NCI-H1694 treated with DMSO at 0.1 percent for 48 hours (cell line): ENCODE measurements at regions not wholly inside any gene's neighbourhood (a gene's known extent, or its start where the extent isn't known, plus 50 kb on each side); places are given as distances from the start of the nearest gene placed in this dataset.
"Not testable (repeated sequence)": the region's sequence is repeated elsewhere in the genome, so short reads cannot be mapped to it uniquely, and the experiment has no call there.

Experiments
- DNase-seq: peaks from one replicate; lab custom pipeline; 2025; lab: John Stamatoyannopoulos, UW

- DNase-seq, result no peak
Observed at GRCh38 chr6:140264431-140264830, 890.0 kb upstream of the CITED2 start.

- not testable (repeated sequence) for DNase-seq
Observed at GRCh38 chr6:140258302-140258701, 883.9 kb upstream of the CITED2 start.

GRCh38 chr6:140256248-140256647 is 881.8 kb upstream of the CITED2 start:
- DNase-seq, result no peak

- DNase-seq, result no peak
Observed at GRCh38 chr6:140253096-140253495, 878.6 kb upstream of the CITED2 start.

- DNase-seq, result no peak
Observed at GRCh38 chr6:140252099-140252498, 877.7 kb upstream of the CITED2 start.

- no peak for DNase-seq
Observed at GRCh38 chr6:140245296-140246040, 871.0 kb upstream of the CITED2 start.

- DNase-seq, result no peak
Observed at GRCh38 chr6:140237251-140237650, 862.8 kb upstream of the CITED2 start.

GRCh38 chr6:140236732-140237131 is 862.3 kb upstream of the CITED2 start:
- no peak for DNase-seq

- no peak for DNase-seq
Observed at GRCh38 chr6:140230282-140230681, 855.8 kb upstream of the CITED2 start.

- DNase-seq, result no peak
Observed at GRCh38 chr6:140228491-140228890, 854.0 kb upstream of the CITED2 start.

- DNase-seq, result no peak
Observed at GRCh38 chr6:140226637-140227036, 852.2 kb upstream of the CITED2 start.

- DNase-seq, result no peak
Observed at GRCh38 chr6:140225701-140226436, 851.4 kb upstream of the CITED2 start.

GRCh38 chr6:140217283-140217682 is 842.8 kb upstream of the CITED2 start:
- DNase-seq, result no peak

- no peak for DNase-seq
Observed at GRCh38 chr6:140209775-140210174, 835.3 kb upstream of the CITED2 start.

GRCh38 chr6:140208286-140208685 is 833.8 kb upstream of the CITED2 start:
- peak; percentile 85 for DNase-seq

GRCh38 chr6:140205795-140206593 is 831.5 kb upstream of the CITED2 start:
- DNase-seq, result no peak

- DNase-seq, result no peak
Observed at GRCh38 chr6:140204154-140204553, 829.7 kb upstream of the CITED2 start.

GRCh38 chr6:140203661-140204147 is 829.3 kb upstream of the CITED2 start:
- DNase-seq, result no peak

GRCh38 chr6:140202964-140203515 is 828.6 kb upstream of the CITED2 start:
- DNase-seq, result no peak

- no peak for DNase-seq
Observed at GRCh38 chr6:140201787-140202458, 827.5 kb upstream of the CITED2 start.

- no peak for DNase-seq
Observed at GRCh38 chr6:140193269-140193668, 818.8 kb upstream of the CITED2 start.

GRCh38 chr6:140192018-140192417 is 817.6 kb upstream of the CITED2 start:
- DNase-seq, result no peak
